22Rv1 (cell line): ENCODE measurements at regions not wholly inside any gene's neighbourhood (a gene's known extent, or its start where the extent isn't known, plus 50 kb on each side); places are given as distances from the start of the nearest gene placed in this dataset.

Experiments used
- ZFX ChIP-seq: fragments of 450-650 bp; IDR thresholded peaks from 2 replicates; pipeline ENCODE4 v1.6.1; 2017; ENCODE audit warnings: antibody characterized with exemption, borderline replicate concordance
- TF ChIP-seq, protein P1 (sequence below): fragments of 450-650 bp; IDR thresholded peaks from 2 replicates; pipeline ENCODE4 v1.5.1; 2017; ENCODE audit warnings: mild to moderate bottlenecking

GRCh38 chr7:68203251-68203650 is 1206.6 kb downstream of the TYW1 start:
- TF ChIP-seq, protein P1, sequence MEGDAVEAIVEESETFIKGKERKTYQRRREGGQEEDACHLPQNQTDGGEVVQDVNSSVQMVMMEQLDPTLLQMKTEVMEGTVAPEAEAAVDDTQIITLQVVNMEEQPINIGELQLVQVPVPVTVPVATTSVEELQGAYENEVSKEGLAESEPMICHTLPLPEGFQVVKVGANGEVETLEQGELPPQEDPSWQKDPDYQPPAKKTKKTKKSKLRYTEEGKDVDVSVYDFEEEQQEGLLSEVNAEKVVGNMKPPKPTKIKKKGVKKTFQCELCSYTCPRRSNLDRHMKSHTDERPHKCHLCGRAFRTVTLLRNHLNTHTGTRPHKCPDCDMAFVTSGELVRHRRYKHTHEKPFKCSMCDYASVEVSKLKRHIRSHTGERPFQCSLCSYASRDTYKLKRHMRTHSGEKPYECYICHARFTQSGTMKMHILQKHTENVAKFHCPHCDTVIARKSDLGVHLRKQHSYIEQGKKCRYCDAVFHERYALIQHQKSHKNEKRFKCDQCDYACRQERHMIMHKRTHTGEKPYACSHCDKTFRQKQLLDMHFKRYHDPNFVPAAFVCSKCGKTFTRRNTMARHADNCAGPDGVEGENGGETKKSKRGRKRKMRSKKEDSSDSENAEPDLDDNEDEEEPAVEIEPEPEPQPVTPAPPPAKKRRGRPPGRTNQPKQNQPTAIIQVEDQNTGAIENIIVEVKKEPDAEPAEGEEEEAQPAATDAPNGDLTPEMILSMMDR = no peak
- TF ChIP-seq ZFX = no peak
